GM19099 (cell line): ENCODE measurements at regions not wholly inside any gene's neighbourhood (a gene's known extent, or its start where the extent isn't known, plus 50 kb on each side); places are given as distances from the start of the nearest gene placed in this dataset.

ENCODE experiments used
- POLR2A ChIP-seq: IDR thresholded peaks from 3 replicates; pipeline ENCODE4 v1.6.1; 2011; ENCODE audit warnings: low read depth; ENCODE audit not compliant: insufficient read length; ENCODE audit errors: extremely low read depth

GRCh38 chr6:79755967-79756366 is 124.8 kb downstream of the SH3BGRL2 start:
- TF ChIP-seq POLR2A, result no peak
